ENCODE measurements at regions not wholly inside any gene's neighbourhood (a gene's known extent, or its start where the extent isn't known, plus 50 kb on each side); places are given as distances from the start of the nearest gene placed in this dataset.

DNA sequence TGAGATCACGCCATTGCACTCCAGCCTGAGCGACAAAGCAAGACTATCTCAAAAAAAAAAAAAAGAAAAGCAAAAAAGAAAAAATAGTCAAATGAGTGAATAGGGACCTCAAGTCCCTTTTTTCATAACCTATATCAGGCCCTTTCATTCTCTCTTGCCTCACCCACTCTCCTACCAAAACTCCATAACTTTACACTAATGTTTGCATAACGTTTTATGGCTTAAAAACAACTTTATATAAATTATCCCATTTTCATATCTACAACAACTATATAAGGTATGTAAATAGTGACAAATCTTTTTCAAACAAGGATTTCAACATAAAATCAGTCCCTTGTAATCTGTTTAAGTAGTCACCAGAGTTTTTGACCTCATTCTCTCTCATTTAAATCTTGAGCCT, 56.9 kb upstream of the PIP5K1B start:
- TF ChIP-seq, protein P1, sequence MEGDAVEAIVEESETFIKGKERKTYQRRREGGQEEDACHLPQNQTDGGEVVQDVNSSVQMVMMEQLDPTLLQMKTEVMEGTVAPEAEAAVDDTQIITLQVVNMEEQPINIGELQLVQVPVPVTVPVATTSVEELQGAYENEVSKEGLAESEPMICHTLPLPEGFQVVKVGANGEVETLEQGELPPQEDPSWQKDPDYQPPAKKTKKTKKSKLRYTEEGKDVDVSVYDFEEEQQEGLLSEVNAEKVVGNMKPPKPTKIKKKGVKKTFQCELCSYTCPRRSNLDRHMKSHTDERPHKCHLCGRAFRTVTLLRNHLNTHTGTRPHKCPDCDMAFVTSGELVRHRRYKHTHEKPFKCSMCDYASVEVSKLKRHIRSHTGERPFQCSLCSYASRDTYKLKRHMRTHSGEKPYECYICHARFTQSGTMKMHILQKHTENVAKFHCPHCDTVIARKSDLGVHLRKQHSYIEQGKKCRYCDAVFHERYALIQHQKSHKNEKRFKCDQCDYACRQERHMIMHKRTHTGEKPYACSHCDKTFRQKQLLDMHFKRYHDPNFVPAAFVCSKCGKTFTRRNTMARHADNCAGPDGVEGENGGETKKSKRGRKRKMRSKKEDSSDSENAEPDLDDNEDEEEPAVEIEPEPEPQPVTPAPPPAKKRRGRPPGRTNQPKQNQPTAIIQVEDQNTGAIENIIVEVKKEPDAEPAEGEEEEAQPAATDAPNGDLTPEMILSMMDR (IDR thresholded peaks at IDR 0.05; ENCODE audit: insufficient read depth, low read length, poor library complexity, severe bottlenecking), result no peak
- TF ChIP-seq EZH2phosphoT487 (conservative IDR thresholded peaks at IDR 0.05; ENCODE audit: low read length), result no peak
